Islet of Langerhans (tissue), 1 donor: ENCODE measurements at regions not wholly inside any gene's neighbourhood (a gene's known extent, or its start where the extent isn't known, plus 50 kb on each side); places are given as distances from the start of the nearest gene placed in this dataset.
"Not testable (repeated sequence)": the region's sequence is repeated elsewhere in the genome, so short reads cannot be mapped to it uniquely, and the experiment has no call there.

Experiments used
- FAIRE-seq: peaks from one replicate; lab custom pipeline; 2011; peaks lifted over from hg19 to GRCh38; lab: Jason Lieb, UNC

- FAIRE-seq: no peak
Observed at GRCh38 chr17:71727723-71728122, 393.1 kb upstream of the SOX9 start.

- FAIRE-seq: no peak
Observed at GRCh38 chr17:71730871-71731270, 389.9 kb upstream of the SOX9 start.

- no peak for FAIRE-seq
Observed at GRCh38 chr17:71735893-71736292, 384.9 kb upstream of the SOX9 start.

GRCh38 chr17:71740866-71741265, 380.0 kb upstream of the SOX9 start:
- FAIRE-seq: no peak

DNA sequence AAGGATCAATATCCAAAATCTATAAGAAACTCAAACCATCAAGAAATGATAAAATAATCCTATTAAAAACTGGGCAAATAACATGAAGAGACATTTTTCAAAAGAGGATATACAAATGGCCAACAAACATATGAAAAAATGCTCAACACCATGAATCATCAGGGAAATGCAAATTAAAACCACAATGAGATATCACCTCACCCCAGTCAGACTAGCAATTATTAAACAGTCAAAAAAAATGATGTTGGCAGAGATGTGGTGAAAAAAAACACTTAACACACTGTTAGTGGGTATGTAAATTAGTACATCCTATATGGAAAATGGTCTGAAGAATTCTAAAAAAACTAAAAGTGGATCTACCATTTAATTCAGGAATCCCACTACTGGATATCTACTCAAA, 379.0 kb upstream of the SOX9 start:
- FAIRE-seq: no peak

- FAIRE-seq: no peak
Observed at GRCh38 chr17:71748872-71749271, 371.9 kb upstream of the SOX9 start.

DNA sequence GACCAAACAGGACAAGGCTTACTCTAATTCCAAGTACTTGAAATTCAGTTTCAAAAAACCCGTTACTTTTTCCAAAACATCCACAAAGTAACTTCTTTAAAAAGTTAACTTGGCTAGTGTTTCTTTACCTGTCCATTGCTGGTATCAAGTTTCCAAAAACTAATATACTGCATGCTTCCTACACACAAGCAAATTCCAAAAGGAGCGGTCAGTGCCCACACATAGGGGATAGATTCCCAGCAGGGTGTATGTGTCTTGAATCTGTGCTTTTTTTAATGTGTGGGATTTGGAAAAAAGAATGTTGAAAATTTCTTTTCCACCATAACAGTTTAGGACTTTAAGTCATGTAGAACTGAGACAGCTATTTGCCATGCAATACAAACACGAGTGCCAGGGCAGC, 367.8 kb upstream of the SOX9 start:
- FAIRE-seq: no peak

- FAIRE-seq: no peak
Observed at GRCh38 chr17:71757156-71757555, 363.7 kb upstream of the SOX9 start.

DNA sequence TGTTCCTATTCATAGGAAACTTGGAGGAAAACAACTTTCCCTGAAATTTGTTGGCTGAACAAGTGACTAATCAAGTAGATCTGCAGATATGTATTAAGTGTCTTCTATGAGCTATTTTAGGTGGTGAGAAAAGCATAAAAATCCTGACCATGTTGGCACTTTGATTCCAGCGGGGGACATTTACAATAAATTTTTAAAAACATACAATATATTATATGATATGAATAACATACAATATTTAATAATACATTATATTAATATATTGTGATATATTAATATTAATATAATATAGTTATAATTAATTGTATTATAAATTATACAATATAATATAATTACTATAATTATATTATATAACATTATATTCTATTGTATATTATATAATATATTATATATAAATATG, 362.9 kb upstream of the SOX9 start:
- FAIRE-seq: no peak

GRCh38 chr17:71759422-71760060, 361.3 kb upstream of the SOX9 start:
- FAIRE-seq: no peak

DNA sequence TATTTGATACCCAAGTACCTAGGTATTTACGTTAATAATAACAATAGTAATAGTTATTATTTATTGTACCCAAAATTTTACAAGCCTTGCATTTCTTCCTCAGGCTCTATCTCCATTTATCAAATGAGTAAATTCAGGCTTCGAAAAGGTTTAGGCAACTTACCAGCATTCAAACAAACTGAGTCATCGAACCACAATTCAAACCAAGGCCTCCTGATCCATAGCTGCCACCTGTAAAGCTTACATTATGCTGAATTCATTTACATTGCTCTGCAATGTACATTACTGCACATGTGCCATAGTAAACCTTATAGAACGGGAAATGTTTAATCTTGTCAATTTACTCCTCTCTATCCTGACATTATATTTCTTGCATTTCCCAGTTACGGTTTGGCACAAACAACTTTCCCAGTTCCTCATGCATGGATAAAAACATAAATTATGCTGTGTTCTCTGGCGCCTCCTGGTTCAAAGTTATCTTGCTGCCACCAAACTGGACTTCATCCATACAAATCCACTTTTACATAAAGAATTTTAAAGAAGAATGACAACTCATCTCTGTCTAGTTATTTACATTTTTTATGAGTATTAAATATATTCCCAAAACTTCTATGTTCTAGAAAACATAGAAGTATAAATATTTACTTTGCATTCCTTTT, 360.6 kb upstream of the SOX9 start:
- FAIRE-seq: no peak

- no peak for FAIRE-seq
Observed at GRCh38 chr17:71762526-71762925, 358.3 kb upstream of the SOX9 start.

DNA sequence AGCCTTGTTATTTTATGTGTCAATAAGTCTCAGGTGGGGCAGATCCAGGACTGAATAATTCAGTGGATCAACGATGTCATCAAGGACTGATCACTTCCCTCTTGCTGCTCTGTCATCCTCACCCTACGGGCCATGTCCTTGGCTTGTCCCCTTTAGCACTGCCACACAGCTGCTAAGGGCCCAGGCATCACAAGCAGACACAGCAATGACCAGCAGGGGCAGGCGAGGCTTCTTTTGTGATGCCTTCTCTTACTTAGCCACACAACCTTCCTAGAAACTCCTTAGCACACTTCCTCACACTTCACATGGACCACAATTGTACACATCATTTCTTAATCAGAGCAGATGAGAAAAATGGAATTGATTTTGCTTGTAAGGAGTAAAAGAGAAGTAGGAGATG, 356.3 kb upstream of the SOX9 start:
- no peak for FAIRE-seq

GRCh38 chr17:71765437-71765836, 355.4 kb upstream of the SOX9 start:
- FAIRE-seq: no peak

DNA sequence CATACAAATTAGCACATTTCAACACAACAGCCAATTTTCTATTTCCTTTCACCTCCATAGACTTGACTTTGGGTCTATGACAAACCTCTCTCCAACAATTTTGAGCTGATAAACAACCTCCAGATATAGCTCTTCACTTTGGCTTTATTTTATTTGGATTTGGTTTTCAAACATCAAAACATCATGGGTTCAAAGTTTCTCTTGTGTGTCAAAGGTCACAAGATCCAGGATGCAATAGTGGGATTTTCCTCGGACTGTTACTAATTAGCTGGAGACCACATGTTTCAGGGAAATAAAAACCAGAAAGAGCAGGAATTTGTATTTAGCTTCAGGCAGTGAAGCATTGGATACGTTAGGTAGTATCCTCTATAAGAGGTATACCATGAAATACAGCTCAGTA, 351.0 kb upstream of the SOX9 start:
- FAIRE-seq: no peak

DNA sequence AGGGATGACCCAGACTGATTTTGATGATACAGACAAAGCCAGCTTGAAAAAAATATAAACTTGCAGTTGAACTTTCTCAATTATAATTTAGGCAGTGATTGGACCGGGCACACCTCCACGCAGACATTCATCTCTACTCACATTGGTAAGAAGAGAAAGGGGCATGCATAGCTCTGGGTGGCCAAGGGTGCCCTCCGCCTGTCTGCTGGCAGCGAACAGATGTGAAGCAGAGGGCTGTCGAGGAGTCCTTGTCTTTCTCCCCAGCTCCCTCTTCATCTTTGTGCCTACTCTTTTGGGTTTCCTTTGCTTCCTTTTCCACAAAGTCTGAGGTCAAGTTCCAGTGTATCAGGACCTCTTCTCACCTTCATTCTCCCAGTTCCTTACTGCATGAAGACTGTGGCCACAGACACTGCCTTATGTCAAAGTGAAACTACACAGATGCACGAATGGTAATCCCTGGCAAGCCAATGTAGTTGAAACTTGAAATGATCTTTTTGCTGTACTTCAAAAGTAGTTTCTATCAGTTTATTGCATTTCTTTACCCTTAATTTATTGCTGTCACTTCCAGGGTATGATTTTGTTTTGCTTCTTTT, 343.7 kb upstream of the SOX9 start:
- FAIRE-seq: no peak

GRCh38 chr17:71779482-71779881, 341.3 kb upstream of the SOX9 start:
- no peak for FAIRE-seq

GRCh38 chr17:71780596-71780995, 340.2 kb upstream of the SOX9 start:
- FAIRE-seq: no peak

DNA sequence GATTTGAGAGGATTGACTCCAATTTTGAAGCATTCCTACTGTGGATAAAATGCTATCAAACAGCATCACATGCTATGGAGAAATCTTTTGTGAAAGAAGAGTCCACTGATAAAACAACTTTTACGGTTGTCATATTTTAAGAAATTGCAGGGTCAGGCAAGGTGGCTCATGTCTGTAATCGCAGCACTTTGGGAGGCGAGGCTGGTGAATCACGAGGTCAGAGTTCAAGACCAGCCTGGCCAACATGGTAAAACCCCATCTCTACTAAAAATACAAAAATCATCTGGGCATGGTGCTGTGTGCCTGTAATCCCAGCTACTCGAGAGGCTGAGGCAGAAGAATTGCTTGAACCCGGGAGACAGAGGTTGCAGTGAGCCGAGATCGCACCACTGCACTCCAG, 338.8 kb upstream of the SOX9 start:
- not testable (repeated sequence) for FAIRE-seq

DNA sequence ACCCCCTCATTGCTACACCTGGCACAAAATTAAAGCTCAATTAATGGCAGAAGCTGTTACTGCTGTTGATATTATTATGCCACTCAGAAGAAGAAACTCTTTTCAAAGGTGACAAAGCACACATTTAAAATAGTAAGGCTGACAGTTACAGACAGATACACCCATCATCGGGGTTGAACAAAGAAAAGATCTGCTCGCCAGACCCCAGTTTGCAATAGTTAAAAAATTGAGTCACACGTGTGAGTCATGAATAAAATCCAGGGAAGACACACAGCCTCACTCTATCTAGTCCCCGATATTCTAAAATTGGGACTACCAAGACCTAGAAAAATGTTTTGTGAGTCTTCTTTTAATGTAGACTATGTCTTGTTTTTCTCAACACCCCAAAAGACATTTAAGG, 330.0 kb upstream of the SOX9 start:
- FAIRE-seq: no peak

DNA sequence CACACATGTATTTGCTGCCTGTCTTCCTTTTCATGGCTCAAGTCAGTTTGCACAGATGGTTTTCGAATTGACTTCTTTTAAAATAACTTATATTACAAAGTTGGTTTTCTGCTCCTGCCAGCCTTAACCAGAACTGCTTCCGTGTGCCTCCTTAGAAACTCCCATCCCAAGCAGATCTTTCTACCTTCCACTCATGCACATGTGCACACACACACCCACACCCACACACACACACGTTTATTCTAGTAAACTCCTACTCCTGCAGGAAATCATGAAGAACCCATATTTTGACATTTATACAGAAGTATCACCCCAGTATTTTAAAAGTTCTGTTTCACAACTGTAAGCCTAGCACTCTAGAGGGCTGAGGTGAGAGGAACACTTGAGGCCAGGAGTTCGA, 329.5 kb upstream of the SOX9 start:
- no peak for FAIRE-seq

- no peak for FAIRE-seq
Observed at GRCh38 chr17:71792966-71793365, 327.9 kb upstream of the SOX9 start.

DNA sequence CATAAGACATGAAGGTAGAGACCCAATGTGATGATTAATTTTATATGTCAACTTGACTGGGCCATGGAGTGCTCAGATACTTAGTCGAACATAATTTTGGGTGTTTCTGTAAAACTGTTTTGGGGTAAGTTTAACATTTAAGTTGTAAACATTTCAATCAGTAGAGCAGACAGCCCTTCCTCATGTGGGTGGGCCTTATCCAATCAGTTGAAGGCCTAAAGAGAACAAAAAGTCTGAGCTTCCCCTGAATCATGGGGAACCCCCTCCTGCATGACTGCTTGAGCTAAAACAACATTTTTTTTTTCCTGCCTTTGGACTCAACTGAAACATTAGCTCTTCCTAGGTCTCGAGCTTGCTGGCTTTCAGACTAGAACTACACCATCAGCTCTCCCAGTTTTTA, 327.3 kb upstream of the SOX9 start:
- FAIRE-seq: no peak

- no peak for FAIRE-seq
Observed at GRCh38 chr17:71798701-71799100, 322.1 kb upstream of the SOX9 start.
